Stimulated activated CD8-positive, alpha-beta memory T cell treated with anti-CD3 and anti-CD28 coated beads, Interleukin-4, amount 100 ng/mL, for 1 hour (primary cell): ENCODE measurements at regions not wholly inside any gene's neighbourhood (a gene's known extent, or its start where the extent isn't known, plus 50 kb on each side); places are given as distances from the start of the nearest gene placed in this dataset.
"Not testable (repeated sequence)": the region's sequence is repeated elsewhere in the genome, so short reads cannot be mapped to it uniquely, and the experiment has no call there.

Source experiments
- DNase-seq, 2 donors: peaks; one replicate each; pipeline ENCODE4 v3.0.0-alpha.2; 2020; ENCODE audit warnings: low read depth in 2 of 2, low spot score in 1 of 2

GRCh38 chr16:51516960-51517359, 365.9 kb upstream of the SALL1 start:
- not testable (repeated sequence) for DNase-seq

GRCh38 chr16:51510416-51510815, 359.3 kb upstream of the SALL1 start:
- no peak for DNase-seq

- DNase-seq: no peak
Observed at GRCh38 chr16:51509336-51509735, 358.3 kb upstream of the SALL1 start.

GRCh38 chr16:51508490-51509212, 357.6 kb upstream of the SALL1 start:
- DNase-seq: no peak

- no peak for DNase-seq
Observed at GRCh38 chr16:51507286-51507685, 356.2 kb upstream of the SALL1 start.

GRCh38 chr16:51500306-51500705, 349.2 kb upstream of the SALL1 start:
- DNase-seq: no peak

- no peak for DNase-seq
Observed at GRCh38 chr16:51497541-51498211, 346.6 kb upstream of the SALL1 start.

- no peak for DNase-seq
Observed at GRCh38 chr16:51490866-51491265, 339.8 kb upstream of the SALL1 start.

- DNase-seq: no peak
Observed at GRCh38 chr16:51487880-51488279, 336.8 kb upstream of the SALL1 start.

GRCh38 chr16:51474414-51475091, 323.5 kb upstream of the SALL1 start:
- DNase-seq: no peak

- no peak for DNase-seq
Observed at GRCh38 chr16:51473091-51473490, 322.0 kb upstream of the SALL1 start.

- no peak for DNase-seq
Observed at GRCh38 chr16:51470492-51470891, 319.4 kb upstream of the SALL1 start.

GRCh38 chr16:51464996-51465395, 313.9 kb upstream of the SALL1 start:
- no peak for DNase-seq

GRCh38 chr16:51461255-51461654, 310.2 kb upstream of the SALL1 start:
- DNase-seq: no peak

GRCh38 chr16:51458356-51459140, 307.5 kb upstream of the SALL1 start:
- DNase-seq: no peak

- no peak for DNase-seq
Observed at GRCh38 chr16:51457775-51458174, 306.7 kb upstream of the SALL1 start.

GRCh38 chr16:51455398-51455797, 304.3 kb upstream of the SALL1 start:
- DNase-seq: no peak

GRCh38 chr16:51453251-51453650, 302.2 kb upstream of the SALL1 start:
- no peak for DNase-seq

GRCh38 chr16:51450909-51451308, 299.8 kb upstream of the SALL1 start:
- no peak for DNase-seq

- DNase-seq: no peak
Observed at GRCh38 chr16:51450376-51450775, 299.3 kb upstream of the SALL1 start.

- DNase-seq: no peak
Observed at GRCh38 chr16:51449441-51449840, 298.4 kb upstream of the SALL1 start.
